ENCODE measurements at regions not wholly inside any gene's neighbourhood (a gene's known extent, or its start where the extent isn't known, plus 50 kb on each side); places are given as distances from the start of the nearest gene placed in this dataset.

GRCh38 chr1:87194856-87195255 lies 133.8 kb upstream of the LMO4 start:
- no peak for DNase-seq (ENCODE audit: extremely low read depth, low read depth)
- no peak for TF ChIP-seq CTCF (IDR thresholded peaks at IDR 0.05; ENCODE audit: low read depth, low read length)

- TF ChIP-seq CTCF (IDR thresholded peaks at IDR 0.05; ENCODE audit: low read depth, low read length): no peak
- no peak for DNase-seq (ENCODE audit: extremely low read depth, low read depth)
These were observed 132.4 kb upstream of the LMO4 start for GRCh38 chr1:87196110-87196827.

- no peak for TF ChIP-seq CTCF (IDR thresholded peaks at IDR 0.05; ENCODE audit: low read depth, low read length)
- DNase-seq (ENCODE audit: extremely low read depth, low read depth): no peak
These were observed 131.5 kb upstream of the LMO4 start for GRCh38 chr1:87197156-87197555.

GRCh38 chr1:87197641-87198040 lies 131.0 kb upstream of the LMO4 start:
- no peak for TF ChIP-seq CTCF (IDR thresholded peaks at IDR 0.05; ENCODE audit: low read depth, low read length)

GRCh38 chr1:87200875-87201638 lies 127.6 kb upstream of the LMO4 start:
- TF ChIP-seq CTCF (IDR thresholded peaks at IDR 0.05; ENCODE audit: low read depth, low read length): no peak
- no peak for DNase-seq (ENCODE audit: extremely low read depth, low read depth)

More at GRCh38 chr1:87197641-87198040, 131.0 kb upstream of the LMO4 start:
- DNase-seq (ENCODE audit: extremely low read depth, low read depth): no peak

GRCh38 chr1:87201768-87202167 lies 126.9 kb upstream of the LMO4 start:
- no peak for DNase-seq (ENCODE audit: extremely low read depth, low read depth)
- TF ChIP-seq CTCF (IDR thresholded peaks at IDR 0.05; ENCODE audit: low read depth, low read length): no peak

GRCh38 chr1:87202451-87202850 lies 126.2 kb upstream of the LMO4 start:
- no peak for TF ChIP-seq CTCF (IDR thresholded peaks at IDR 0.05; ENCODE audit: low read depth, low read length)
- no peak for DNase-seq (ENCODE audit: extremely low read depth, low read depth)
